PC-9 (cell line): ENCODE measurements at regions not wholly inside any gene's neighbourhood (a gene's known extent, or its start where the extent isn't known, plus 50 kb on each side); places are given as distances from the start of the nearest gene placed in this dataset.

Experiments used
- BruUV-seq: library from RNA; stranded (reverse); fragments of 400-500 nt; replicated peaks from 2 replicates; lab custom pipeline; 2021; lab: Mats Ljungman, UMichigan
- CTCF ChIA-PET: fragments of 300-600 bp; sonication (Branson Sonifier 250); formaldehyde crosslinking; loops from one replicate; lab custom pipeline; 2022; ENCODE audit warnings: antibody characterized with exemption; lab: Charles Lee
- POLR2A ChIA-PET: fragments of 300-600 bp; sonication (Branson Sonifier 250); formaldehyde crosslinking; loops from one replicate; lab custom pipeline; 2022; ENCODE audit warnings: antibody characterized with exemption; ENCODE audit not compliant: unreplicated experiment; lab: Charles Lee
- DNase-seq, 2 experiments: peaks; one replicate each; pipeline versions ENCODE4 v3.0.0 to v3.0.0-alpha.2; 2015 to 2022; ENCODE audit warnings: mixed read lengths in 1 of 2
- H2AFZ ChIP-seq: fragments of 200-600 bp; sonication (generic); 2 replicates; pipeline ENCODE4 v1.8.1; 2017; ENCODE audit warnings: antibody characterized with exemption
- H3F3A ChIP-seq: fragments of 200-600 bp; sonication (generic); 2 replicates; pipeline ENCODE4 v1.8.1; 2017; ENCODE audit warnings: antibody characterized with exemption, mild to moderate bottlenecking, low read depth; ENCODE audit not compliant: insufficient read depth
- H3K27ac ChIP-seq: fragments of 200-600 bp; sonication (generic); 2 replicates; pipeline ENCODE4 v1.6.1; 2016; ENCODE audit warnings: mixed run types
- H3K27me3 ChIP-seq: fragments of 200-600 bp; sonication (generic); 2 replicates; pipeline ENCODE4 v1.6.1; 2016; ENCODE audit warnings: low read depth, mixed run types; ENCODE audit not compliant: insufficient read depth
- H3K36me3 ChIP-seq: fragments of 200-600 bp; sonication (generic); 2 replicates; pipeline ENCODE4 v1.6.1; 2016; ENCODE audit warnings: low read depth, mixed run types
- H3K4me1 ChIP-seq: fragments of 200-600 bp; sonication (generic); replicated peaks from 2 replicates; pipeline ENCODE4 v1.6.1; 2016; ENCODE audit warnings: mixed run types; ENCODE audit not compliant: insufficient read depth
- H3K4me2 ChIP-seq: fragments of 200-600 bp; sonication (generic); 2 replicates; pipeline ENCODE4 v1.6.1; 2017; ENCODE audit warnings: mixed run types
- H3K4me3 ChIP-seq: fragments of 200-600 bp; sonication (generic); 2 replicates; pipeline ENCODE4 v1.6.1; 2016; ENCODE audit warnings: mixed run types
- H3K79me2 ChIP-seq: fragments of 200-600 bp; sonication (generic); 2 replicates; pipeline ENCODE4 v1.6.1; 2017; ENCODE audit warnings: low read depth, mixed run types
- H3K9me2 ChIP-seq: fragments of 200-600 bp; sonication (generic); 2 replicates; pipeline ENCODE4 v1.8.1; 2017; ENCODE audit warnings: mild to moderate bottlenecking; ENCODE audit not compliant: insufficient read depth
- H3K9me3 ChIP-seq: fragments of 200-600 bp; sonication (generic); 2 replicates; pipeline ENCODE4 v1.8.1; 2016; ENCODE audit warnings: low read depth; ENCODE audit not compliant: insufficient read depth
- H4K20me1 ChIP-seq: fragments of 200-600 bp; sonication (generic); 2 replicates; pipeline ENCODE4 v1.8.1; 2017; ENCODE audit not compliant: insufficient read depth
- EZH2 ChIP-seq: fragments of 200-600 bp; sonication (generic); IDR thresholded peaks from 2 replicates; pipeline ENCODE4 v1.8.0; 2017; ENCODE audit warnings: antibody characterized with exemption, low read depth
- intact Hi-C: fragments of 100-400 bp; cut with micrococcal nuclease; formaldehyde crosslinking; loops from one replicate; pipeline ENCODE4 v1.10.0; 2022; ENCODE audit not compliant: unreplicated experiment
- TF ChIP-seq, protein P1 (sequence below): fragments of 200-600 bp; sonication (generic); conservative IDR thresholded peaks from 2 replicates; pipeline ENCODE4 v1.6.1; 2017; ENCODE audit warnings: mixed run types, antibody characterized with exemption, mild to moderate bottlenecking, moderate library complexity

DNA sequence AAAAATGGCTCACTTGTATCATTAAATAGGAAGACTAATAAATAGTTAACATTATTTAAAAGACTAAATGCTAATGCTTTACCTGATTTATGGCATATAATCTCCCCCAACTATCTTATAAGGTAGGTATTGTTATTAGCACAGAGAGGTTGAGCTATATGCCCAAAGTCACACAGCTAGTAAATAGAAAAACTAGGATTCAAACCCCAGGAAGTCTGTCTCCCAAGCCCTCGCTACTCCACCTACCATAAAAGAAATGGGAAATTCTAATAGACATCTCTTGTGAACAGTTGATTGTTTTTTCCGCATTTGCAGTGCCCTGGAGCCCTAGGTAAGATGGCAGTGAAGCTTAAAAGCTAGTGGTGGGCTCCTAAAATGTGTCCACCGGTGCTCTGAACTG lies 65.2 kb upstream of the SOD1 start:
- H3K4me1 ChIP-seq = no peaks in the 10 kb centered on the region
- no peak overlapping the region for H3K4me3 ChIP-seq
- H4K20me1 ChIP-seq = no peaks in the 10 kb centered on the region
- CTCF ChIA-PET = no interaction called here
- no peak overlapping the region for H3K27ac ChIP-seq
- H3K36me3 ChIP-seq = no peaks in the 10 kb centered on the region
- no peaks in the 10 kb centered on the region for H3K27me3 ChIP-seq
- H3K4me2 ChIP-seq = no peak overlapping the region
- no peak for DNase-seq
- BruUV-seq = no TSS peak
- no peaks in the 10 kb centered on the region for H3K9me2 ChIP-seq
- intact Hi-C loops = no loop called here
- no peaks in the 10 kb centered on the region for H3F3A ChIP-seq
- TF ChIP-seq, protein P1, sequence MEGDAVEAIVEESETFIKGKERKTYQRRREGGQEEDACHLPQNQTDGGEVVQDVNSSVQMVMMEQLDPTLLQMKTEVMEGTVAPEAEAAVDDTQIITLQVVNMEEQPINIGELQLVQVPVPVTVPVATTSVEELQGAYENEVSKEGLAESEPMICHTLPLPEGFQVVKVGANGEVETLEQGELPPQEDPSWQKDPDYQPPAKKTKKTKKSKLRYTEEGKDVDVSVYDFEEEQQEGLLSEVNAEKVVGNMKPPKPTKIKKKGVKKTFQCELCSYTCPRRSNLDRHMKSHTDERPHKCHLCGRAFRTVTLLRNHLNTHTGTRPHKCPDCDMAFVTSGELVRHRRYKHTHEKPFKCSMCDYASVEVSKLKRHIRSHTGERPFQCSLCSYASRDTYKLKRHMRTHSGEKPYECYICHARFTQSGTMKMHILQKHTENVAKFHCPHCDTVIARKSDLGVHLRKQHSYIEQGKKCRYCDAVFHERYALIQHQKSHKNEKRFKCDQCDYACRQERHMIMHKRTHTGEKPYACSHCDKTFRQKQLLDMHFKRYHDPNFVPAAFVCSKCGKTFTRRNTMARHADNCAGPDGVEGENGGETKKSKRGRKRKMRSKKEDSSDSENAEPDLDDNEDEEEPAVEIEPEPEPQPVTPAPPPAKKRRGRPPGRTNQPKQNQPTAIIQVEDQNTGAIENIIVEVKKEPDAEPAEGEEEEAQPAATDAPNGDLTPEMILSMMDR = no peak
- POLR2A ChIA-PET = no interaction called here
- no peaks in the 10 kb centered on the region for H3K79me2 ChIP-seq
- H3K9me3 ChIP-seq = no peaks in the 10 kb centered on the region
- no peak overlapping the region for H2AFZ ChIP-seq

DNA sequence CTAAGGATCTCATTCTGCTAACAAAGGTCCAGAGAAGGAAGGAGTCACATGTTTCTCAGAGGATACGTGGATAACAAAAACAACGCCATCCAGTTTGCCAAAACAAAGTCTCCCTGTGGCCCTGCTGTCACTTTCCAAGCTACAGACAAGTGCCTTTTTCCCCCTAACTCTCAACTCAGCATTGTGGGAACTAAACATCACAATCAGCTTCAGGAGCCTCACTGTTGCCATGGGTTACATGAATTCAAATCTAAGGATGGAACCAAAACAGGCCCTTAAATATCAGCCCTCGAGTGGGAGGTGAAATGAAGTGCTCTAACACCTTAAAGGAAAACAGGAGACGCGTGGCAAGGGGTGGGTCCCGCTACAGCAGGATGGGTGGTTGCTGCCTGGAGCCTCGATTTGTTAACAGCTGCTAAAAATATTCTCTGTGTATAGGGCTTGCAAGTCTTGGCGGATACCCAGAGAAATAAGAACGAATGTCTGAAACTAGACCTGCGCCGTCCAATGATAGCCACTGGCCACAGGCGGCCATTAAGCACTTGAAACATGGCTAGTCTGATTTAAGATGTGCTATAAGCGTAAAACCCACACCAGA lies 66.4 kb upstream of the SOD1 start:
- H4K20me1 ChIP-seq = no peaks in the 10 kb centered on the region
- H3K9me3 ChIP-seq = no peaks in the 10 kb centered on the region
- no peak overlapping the region for H3K27ac ChIP-seq
- no TSS peak for BruUV-seq
- ChIA-PET POLR2A (no interaction called here), CTCF (no interaction called here)
- H3F3A ChIP-seq = no peaks in the 10 kb centered on the region
- no peak for DNase-seq
- no peak overlapping the region for H3K4me3 ChIP-seq
- H3K36me3 ChIP-seq = no peaks in the 10 kb centered on the region
- no peaks in the 10 kb centered on the region for H3K79me2 ChIP-seq
- no peaks in the 10 kb centered on the region for H3K4me1 ChIP-seq
- no peaks in the 10 kb centered on the region for H3K27me3 ChIP-seq
- H2AFZ ChIP-seq = no peak overlapping the region
- H3K9me2 ChIP-seq = no peaks in the 10 kb centered on the region
- H3K4me2 ChIP-seq = no peak overlapping the region
- no peak for TF ChIP-seq EZH2
- TF ChIP-seq, protein P1 = no peak
- intact Hi-C loops = no loop called here

DNA sequence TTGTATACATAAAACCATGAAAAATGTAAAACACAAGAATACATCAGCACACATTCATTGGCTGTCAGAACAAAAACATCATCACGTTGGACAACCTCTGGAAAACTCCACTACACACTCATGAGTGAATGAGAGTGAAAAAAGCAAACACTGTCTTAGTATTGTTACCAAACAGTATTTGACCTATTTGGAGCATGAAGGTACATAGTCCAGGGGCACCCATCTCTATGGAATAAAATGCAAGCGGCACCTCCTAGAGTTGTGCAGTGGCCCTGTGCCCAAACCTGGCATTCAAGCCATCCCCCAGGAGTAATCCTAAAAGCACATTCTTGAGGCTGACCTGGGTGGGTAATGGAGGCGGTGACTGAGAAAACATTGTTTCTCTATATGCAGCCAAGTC lies 67.0 kb upstream of the SOD1 start:
- CTCF ChIA-PET = no interaction called here
- no peaks in the 10 kb centered on the region for H3K36me3 ChIP-seq
- H3K4me1 ChIP-seq = no peaks in the 10 kb centered on the region
- TF ChIP-seq EZH2 = no peak
- TF ChIP-seq, protein P1 = no peak
- H4K20me1 ChIP-seq = no peaks in the 10 kb centered on the region
- H3K4me2 ChIP-seq = no peak overlapping the region
- no peak for DNase-seq
- no TSS peak for BruUV-seq
- H3K4me3 ChIP-seq = no peak overlapping the region
- H3K79me2 ChIP-seq = no peaks in the 10 kb centered on the region
- intact Hi-C loops = no loop called here
- no peaks in the 10 kb centered on the region for H3K9me2 ChIP-seq
- H3K27me3 ChIP-seq = no peaks in the 10 kb centered on the region
- no peak overlapping the region for H3K27ac ChIP-seq
- POLR2A ChIA-PET = no interaction called here
- no peaks in the 10 kb centered on the region for H3K9me3 ChIP-seq
- no peak overlapping the region for H2AFZ ChIP-seq
- no peaks in the 10 kb centered on the region for H3F3A ChIP-seq
